ENCODE measurements at regions not wholly inside any gene's neighbourhood (a gene's known extent, or its start where the extent isn't known, plus 50 kb on each side); places are given as distances from the start of the nearest gene placed in this dataset.
"Not testable (repeated sequence)": the region's sequence is repeated elsewhere in the genome, so short reads cannot be mapped to it uniquely, and the experiment has no call there.

GRCh38 chr18:8989017-8989416, 113.5 kb upstream of the NDUFV2 start:
- Histone ChIP-seq H3K27me3 (ENCODE audit: control insufficient read depth in 5 of 5, insufficient read depth in 4 of 5, low read length in 5 of 5) (peaks cover 0 to under 1% (median 0%) of the 10 kb centered on the region in 5 donors), H3K27ac (ENCODE audit: low read depth, low read length) (no peak overlapping the region), H3K4me1 (ENCODE audit: control insufficient read depth in 5 of 5, insufficient read depth in 5 of 5, low read length in 5 of 5) (peaks cover 0 to 6% (median 4%) of the 10 kb centered on the region in 5 donors), H3K4me3 (ENCODE audit: low read depth in 1 of 5, low read length in 5 of 5) (no peak overlapping the region), H3K36me3 (ENCODE audit: control insufficient read depth in 5 of 5, insufficient read depth in 5 of 5, low read length in 5 of 5) (no peaks in the 10 kb centered on the region), H3K9me3 (ENCODE audit: control insufficient read depth in 5 of 5, low read length in 5 of 5) (no peaks in the 10 kb centered on the region), H3K9ac (ENCODE audit: low read length in 5 of 5) (no peak overlapping the region)

GRCh38 chr18:8989855-8990254, 112.6 kb upstream of the NDUFV2 start:
- no peaks in the 10 kb centered on the region for H3K36me3 ChIP-seq (ENCODE audit: control insufficient read depth in 5 of 5, insufficient read depth in 5 of 5, low read length in 5 of 5)
- H3K9me3 ChIP-seq (ENCODE audit: control insufficient read depth in 5 of 5, low read length in 5 of 5) = no peaks in the 10 kb centered on the region
- H3K9ac ChIP-seq (ENCODE audit: low read length in 5 of 5) = no peak overlapping the region
- H3K27me3 ChIP-seq (ENCODE audit: control insufficient read depth in 5 of 5, insufficient read depth in 4 of 5, low read length in 5 of 5) = peaks cover 0 to 2% (median 0%) of the 10 kb centered on the region in 5 donors
- H3K4me3 ChIP-seq (ENCODE audit: low read depth in 1 of 5, low read length in 5 of 5) = no peak overlapping the region
- peaks cover 0 to 6% (median 4%) of the 10 kb centered on the region in 5 donors for H3K4me1 ChIP-seq (ENCODE audit: control insufficient read depth in 5 of 5, insufficient read depth in 5 of 5, low read length in 5 of 5)
- no peak overlapping the region for H3K27ac ChIP-seq (ENCODE audit: low read depth, low read length)

DNA sequence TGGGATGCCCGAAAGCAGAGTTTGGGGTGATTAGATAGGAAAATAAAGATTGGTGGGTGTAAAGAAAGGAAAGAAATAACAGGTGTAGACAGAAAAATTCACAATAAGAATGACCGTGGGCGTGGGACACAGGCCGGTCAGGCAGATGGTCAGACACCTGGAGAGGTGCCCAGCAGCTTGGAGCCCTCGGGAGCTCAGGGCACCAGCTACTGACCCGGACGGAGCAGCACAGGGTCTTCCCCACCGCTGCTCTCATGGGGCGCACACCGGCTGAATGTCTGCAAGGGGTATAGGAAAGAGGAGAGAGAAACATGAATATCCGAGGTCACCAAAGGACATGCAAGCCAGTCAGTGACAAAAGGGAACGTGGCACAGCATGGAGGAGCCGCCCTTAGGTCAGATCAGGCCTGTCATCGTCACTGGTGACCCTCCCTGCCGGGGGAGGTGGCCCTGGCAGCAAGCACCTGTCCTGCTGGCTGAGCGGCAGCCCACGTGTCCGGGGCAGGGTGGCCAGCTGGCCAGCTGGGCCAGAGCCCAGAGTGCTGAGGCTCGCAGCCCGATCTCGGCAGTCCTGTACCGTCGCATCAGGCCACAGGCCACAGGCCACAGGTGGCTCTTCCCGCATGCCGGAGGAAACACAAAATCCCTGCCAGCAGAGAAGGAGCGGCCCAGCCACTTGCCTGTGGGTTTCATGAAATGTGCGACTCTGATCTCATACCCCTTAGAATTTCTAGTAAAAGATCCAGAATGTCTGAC, 112.0 kb upstream of the NDUFV2 start:
- no peak overlapping the region for H3K4me3 ChIP-seq (ENCODE audit: low read depth in 1 of 5, low read length in 5 of 5)
- peaks cover 0 to 6% (median 4%) of the 10 kb centered on the region in 5 donors for H3K4me1 ChIP-seq (ENCODE audit: control insufficient read depth in 5 of 5, insufficient read depth in 5 of 5, low read length in 5 of 5)
- no peaks in the 10 kb centered on the region for H3K36me3 ChIP-seq (ENCODE audit: control insufficient read depth in 5 of 5, insufficient read depth in 5 of 5, low read length in 5 of 5)
- no peaks in the 10 kb centered on the region for H3K9me3 ChIP-seq (ENCODE audit: control insufficient read depth in 5 of 5, low read length in 5 of 5)
- H3K9ac ChIP-seq (ENCODE audit: low read length in 5 of 5) = no peak overlapping the region
- H3K27me3 ChIP-seq (ENCODE audit: control insufficient read depth in 5 of 5, insufficient read depth in 4 of 5, low read length in 5 of 5) = peaks cover 0 to 2% (median 0%) of the 10 kb centered on the region in 5 donors
- no peak overlapping the region for H3K27ac ChIP-seq (ENCODE audit: low read depth, low read length)

GRCh38 chr18:8991155-8991554, 111.3 kb upstream of the NDUFV2 start:
- Histone ChIP-seq H3K27me3 (ENCODE audit: control insufficient read depth in 5 of 5, insufficient read depth in 4 of 5, low read length in 5 of 5) (peaks cover 0 to 2% (median 0%) of the 10 kb centered on the region in 5 donors), H3K4me1 (ENCODE audit: control insufficient read depth in 5 of 5, insufficient read depth in 5 of 5, low read length in 5 of 5) (peaks cover 0 to 6% (median 4%) of the 10 kb centered on the region in 5 donors), H3K4me3 (ENCODE audit: low read depth in 1 of 5, low read length in 5 of 5) (no peak overlapping the region), H3K9ac (ENCODE audit: low read length in 5 of 5) (no peak overlapping the region), H3K9me3 (ENCODE audit: control insufficient read depth in 5 of 5, low read length in 5 of 5) (no peaks in the 10 kb centered on the region), H3K36me3 (ENCODE audit: control insufficient read depth in 5 of 5, insufficient read depth in 5 of 5, low read length in 5 of 5) (no peaks in the 10 kb centered on the region), H3K27ac (ENCODE audit: low read depth, low read length) (no peak overlapping the region)

DNA sequence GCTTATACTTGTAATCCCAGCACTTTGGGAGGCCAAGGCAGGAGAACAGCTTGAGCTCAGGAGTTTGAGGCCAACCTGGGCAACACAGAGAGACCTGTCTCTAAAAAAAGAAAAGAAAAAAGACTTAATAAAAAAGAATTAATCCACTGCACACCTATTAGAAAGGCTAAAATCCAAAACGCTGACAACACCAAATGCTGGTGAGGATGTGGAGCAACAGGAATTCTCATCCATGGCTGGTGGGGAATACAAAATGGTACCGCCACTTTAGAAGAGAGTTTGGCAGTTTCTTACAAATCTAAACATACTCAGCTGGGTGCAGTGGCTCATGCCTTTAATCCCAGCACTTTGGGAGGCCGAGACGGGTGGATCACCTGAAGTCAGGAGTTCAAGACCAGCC, 110.0 kb upstream of the NDUFV2 start:
- not testable (repeated sequence) for H3K4me1 ChIP-seq (ENCODE audit: control insufficient read depth in 5 of 5, insufficient read depth in 5 of 5, low read length in 5 of 5); H3K4me3 ChIP-seq (ENCODE audit: low read depth in 1 of 5, low read length in 5 of 5); H3K9me3 ChIP-seq (ENCODE audit: control insufficient read depth in 5 of 5, low read length in 5 of 5); H3K9ac ChIP-seq (ENCODE audit: low read length in 5 of 5); H3K36me3 ChIP-seq (ENCODE audit: control insufficient read depth in 5 of 5, insufficient read depth in 5 of 5, low read length in 5 of 5); H3K27ac ChIP-seq (ENCODE audit: low read depth, low read length); H3K27me3 ChIP-seq (ENCODE audit: control insufficient read depth in 5 of 5, insufficient read depth in 4 of 5, low read length in 5 of 5)

- H3K4me1 ChIP-seq (ENCODE audit: control insufficient read depth in 5 of 5, insufficient read depth in 5 of 5, low read length in 5 of 5) = peaks cover 0 to 10% (median 5%) of the 10 kb centered on the region in 5 donors
- H3K27me3 ChIP-seq (ENCODE audit: control insufficient read depth in 5 of 5, insufficient read depth in 4 of 5, low read length in 5 of 5) = peaks cover 0 to 2% (median 0%) of the 10 kb centered on the region in 5 donors
- H3K9me3 ChIP-seq (ENCODE audit: control insufficient read depth in 5 of 5, low read length in 5 of 5) = peaks cover 0 to 6% (median 4%) of the 10 kb centered on the region in 5 donors
- no peak overlapping the region for H3K27ac ChIP-seq (ENCODE audit: low read depth, low read length)
- no peaks in the 10 kb centered on the region for H3K36me3 ChIP-seq (ENCODE audit: control insufficient read depth in 5 of 5, insufficient read depth in 5 of 5, low read length in 5 of 5)
- no peak overlapping the region for H3K4me3 ChIP-seq (ENCODE audit: low read depth in 1 of 5, low read length in 5 of 5)
- H3K9ac ChIP-seq (ENCODE audit: low read length in 5 of 5) = no peak overlapping the region
Measured at GRCh38 chr18:8994603-8995002, 107.9 kb upstream of the NDUFV2 start.

GRCh38 chr18:8995096-8995495, 107.4 kb upstream of the NDUFV2 start:
- peaks cover 0 to 6% (median 4%) of the 10 kb centered on the region in 5 donors for H3K9me3 ChIP-seq (ENCODE audit: control insufficient read depth in 5 of 5, low read length in 5 of 5)
- no peaks in the 10 kb centered on the region for H3K36me3 ChIP-seq (ENCODE audit: control insufficient read depth in 5 of 5, insufficient read depth in 5 of 5, low read length in 5 of 5)
- no peak overlapping the region for H3K9ac ChIP-seq (ENCODE audit: low read length in 5 of 5)
- H3K4me3 ChIP-seq (ENCODE audit: low read depth in 1 of 5, low read length in 5 of 5) = no peak overlapping the region
- peaks cover 0 to 2% (median 0%) of the 10 kb centered on the region in 5 donors for H3K27me3 ChIP-seq (ENCODE audit: control insufficient read depth in 5 of 5, insufficient read depth in 4 of 5, low read length in 5 of 5)
- H3K4me1 ChIP-seq (ENCODE audit: control insufficient read depth in 5 of 5, insufficient read depth in 5 of 5, low read length in 5 of 5) = peaks cover 0 to 10% (median 5%) of the 10 kb centered on the region in 5 donors
- H3K27ac ChIP-seq (ENCODE audit: low read depth, low read length) = no peak overlapping the region

GRCh38 chr18:8996771-8997432, 105.6 kb upstream of the NDUFV2 start:
- Histone ChIP-seq H3K4me3 (ENCODE audit: low read depth in 1 of 5, low read length in 5 of 5) (no peak overlapping the region), H3K27ac (ENCODE audit: low read depth, low read length) (peak overlapping the region; percentile 45), H3K36me3 (ENCODE audit: control insufficient read depth in 5 of 5, insufficient read depth in 5 of 5, low read length in 5 of 5) (no peaks in the 10 kb centered on the region), H3K9me3 (ENCODE audit: control insufficient read depth in 5 of 5, low read length in 5 of 5) (peaks cover 0 to 6% (median 4%) of the 10 kb centered on the region in 5 donors), H3K4me1 (ENCODE audit: control insufficient read depth in 5 of 5, insufficient read depth in 5 of 5, low read length in 5 of 5) (peaks cover 0 to 10% (median 5%) of the 10 kb centered on the region in 5 donors), H3K27me3 (ENCODE audit: control insufficient read depth in 5 of 5, insufficient read depth in 4 of 5, low read length in 5 of 5) (peaks cover 0 to 2% (median 0%) of the 10 kb centered on the region in 5 donors), H3K9ac (ENCODE audit: low read length in 5 of 5) (no peak overlapping the region)

DNA sequence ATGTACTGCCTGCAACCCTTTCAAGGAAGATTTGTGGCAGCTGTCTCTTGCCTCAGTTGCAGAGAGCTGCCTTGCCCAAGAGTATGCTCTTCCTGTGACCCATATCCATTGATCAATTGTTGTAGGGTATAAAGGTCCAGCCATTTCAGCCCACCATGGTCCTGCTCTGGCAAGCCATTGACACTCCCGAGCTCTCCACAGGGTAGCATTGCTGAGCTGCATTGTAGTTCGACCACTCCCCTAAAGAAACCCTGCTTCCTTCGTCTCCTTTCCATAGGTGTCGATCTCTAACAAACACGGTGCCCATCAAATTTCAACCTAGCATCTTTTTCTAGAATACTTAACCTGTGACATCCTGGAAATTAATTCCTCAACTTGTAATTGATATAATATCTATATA, 104.9 kb upstream of the NDUFV2 start:
- Histone ChIP-seq H3K9ac (ENCODE audit: low read length in 5 of 5) (no peak overlapping the region), H3K36me3 (ENCODE audit: control insufficient read depth in 5 of 5, insufficient read depth in 5 of 5, low read length in 5 of 5) (no peaks in the 10 kb centered on the region), H3K27me3 (ENCODE audit: control insufficient read depth in 5 of 5, insufficient read depth in 4 of 5, low read length in 5 of 5) (peaks cover 0 to 2% (median 0%) of the 10 kb centered on the region in 5 donors), H3K4me3 (ENCODE audit: low read depth in 1 of 5, low read length in 5 of 5) (no peak overlapping the region), H3K4me1 (ENCODE audit: control insufficient read depth in 5 of 5, insufficient read depth in 5 of 5, low read length in 5 of 5) (peaks cover 0 to 10% (median 5%) of the 10 kb centered on the region in 5 donors), H3K9me3 (ENCODE audit: control insufficient read depth in 5 of 5, low read length in 5 of 5) (peaks cover 0 to 6% (median 4%) of the 10 kb centered on the region in 5 donors), H3K27ac (ENCODE audit: low read depth, low read length) (no peak overlapping the region)
